ENCODE measurements at regions not wholly inside any gene's neighbourhood (a gene's known extent, or its start where the extent isn't known, plus 50 kb on each side); places are given as distances from the start of the nearest gene placed in this dataset.

GRCh38 chr2:111628221-111628620, 255.8 kb downstream of the ANAPC1 start:
- no peak for DNase-seq (ENCODE audit: low spot score)
- in situ Hi-C loops (cut with HindIII; ENCODE audit: low sequenced_read_pairs): no loop called here

GRCh38 chr2:111629983-111630382, 254.0 kb downstream of the ANAPC1 start:
- in situ Hi-C loops (cut with HindIII; ENCODE audit: low sequenced_read_pairs): no loop called here
- DNase-seq (ENCODE audit: low spot score): no peak

GRCh38 chr2:111632661-111633060, 251.3 kb downstream of the ANAPC1 start:
- in situ Hi-C loops (cut with HindIII; ENCODE audit: low sequenced_read_pairs): no loop called here
- DNase-seq (ENCODE audit: low spot score): no peak

GRCh38 chr2:111633189-111633588, 250.8 kb downstream of the ANAPC1 start:
- DNase-seq (ENCODE audit: low spot score): no peak
- in situ Hi-C loops (cut with HindIII; ENCODE audit: low sequenced_read_pairs): no loop called here

- DNase-seq (ENCODE audit: low spot score): no peak
- in situ Hi-C loops (cut with HindIII; ENCODE audit: low sequenced_read_pairs): no loop called here
Observed at GRCh38 chr2:111633643-111634042, 250.3 kb downstream of the ANAPC1 start.

- in situ Hi-C loops (cut with HindIII; ENCODE audit: low sequenced_read_pairs): no loop called here
- DNase-seq (ENCODE audit: low spot score): no peak
Observed at GRCh38 chr2:111634050-111634794, 249.8 kb downstream of the ANAPC1 start.

- in situ Hi-C loops (cut with HindIII; ENCODE audit: low sequenced_read_pairs): no loop called here
- DNase-seq (ENCODE audit: low spot score): no peak
Observed at GRCh38 chr2:111634995-111635538, 248.9 kb downstream of the ANAPC1 start.

- in situ Hi-C loops (cut with HindIII; ENCODE audit: low sequenced_read_pairs): no loop called here
- no peak for DNase-seq (ENCODE audit: low spot score)
Observed at GRCh38 chr2:111636905-111637304, 247.1 kb downstream of the ANAPC1 start.

- in situ Hi-C loops (cut with HindIII; ENCODE audit: low sequenced_read_pairs): no loop called here
Observed at GRCh38 chr2:111638274-111638877, 245.6 kb downstream of the ANAPC1 start.

GRCh38 chr2:111640480-111640879, 243.5 kb downstream of the ANAPC1 start:
- DNase-seq (ENCODE audit: low spot score): no peak
- in situ Hi-C loops (cut with HindIII; ENCODE audit: low sequenced_read_pairs): no loop called here

More at GRCh38 chr2:111638274-111638877, 245.6 kb downstream of the ANAPC1 start:
- DNase-seq (ENCODE audit: low spot score): no peak

GRCh38 chr2:111642586-111643327, 241.2 kb downstream of the ANAPC1 start:
- in situ Hi-C loops (cut with HindIII; ENCODE audit: low sequenced_read_pairs): no loop called here
- DNase-seq (ENCODE audit: low spot score): no peak

GRCh38 chr2:111643759-111644158, 240.2 kb downstream of the ANAPC1 start:
- DNase-seq (ENCODE audit: low spot score): no peak
- in situ Hi-C loops (cut with HindIII; ENCODE audit: low sequenced_read_pairs): no loop called here

- DNase-seq (ENCODE audit: low spot score): no peak
- in situ Hi-C loops (cut with HindIII; ENCODE audit: low sequenced_read_pairs): no loop called here
Observed at GRCh38 chr2:111647359-111647758, 236.6 kb downstream of the ANAPC1 start.

GRCh38 chr2:111652038-111652437, 232.0 kb downstream of the ANAPC1 start:
- in situ Hi-C loops (cut with HindIII; ENCODE audit: low sequenced_read_pairs): no loop called here
- DNase-seq (ENCODE audit: low spot score): no peak

- in situ Hi-C loops (cut with HindIII; ENCODE audit: low sequenced_read_pairs): no loop called here
- DNase-seq (ENCODE audit: low spot score): no peak
Observed at GRCh38 chr2:111652681-111653080, 231.3 kb downstream of the ANAPC1 start.

GRCh38 chr2:111653103-111653624, 230.8 kb downstream of the ANAPC1 start:
- DNase-seq (ENCODE audit: low spot score): no peak
- in situ Hi-C loops (cut with HindIII; ENCODE audit: low sequenced_read_pairs): no loop called here

- in situ Hi-C loops (cut with HindIII; ENCODE audit: low sequenced_read_pairs): no loop called here
- no peak for DNase-seq (ENCODE audit: low spot score)
Observed at GRCh38 chr2:111653913-111654312, 230.1 kb downstream of the ANAPC1 start.

- no peak for DNase-seq (ENCODE audit: low spot score)
- in situ Hi-C loops (cut with HindIII; ENCODE audit: low sequenced_read_pairs): no loop called here
Observed at GRCh38 chr2:111654829-111655228, 229.2 kb downstream of the ANAPC1 start.

GRCh38 chr2:111656436-111656835, 227.6 kb downstream of the ANAPC1 start:
- no peak for DNase-seq (ENCODE audit: low spot score)

GRCh38 chr2:111656894-111657293, 227.1 kb downstream of the ANAPC1 start:
- no peak for DNase-seq (ENCODE audit: low spot score)
- in situ Hi-C loops (cut with HindIII; ENCODE audit: low sequenced_read_pairs): no loop called here

More at GRCh38 chr2:111656436-111656835, 227.6 kb downstream of the ANAPC1 start:
- in situ Hi-C loops (cut with HindIII; ENCODE audit: low sequenced_read_pairs): no loop called here

Data from G401 (cell line).